C4-2B (cell line): ENCODE measurements at regions not wholly inside any gene's neighbourhood (a gene's known extent, or its start where the extent isn't known, plus 50 kb on each side); places are given as distances from the start of the nearest gene placed in this dataset.

Experiments used
- H3K27ac ChIP-seq: fragments of 450-650 bp; 2 replicates; pipeline ENCODE4 v1.5.1; 2017
- CTCF ChIP-seq: fragments of 450-650 bp; conservative IDR thresholded peaks from 2 replicates; pipeline ENCODE4 v1.5.1; 2017; ENCODE audit warnings: mild to moderate bottlenecking
- ZFX ChIP-seq: fragments of 450-650 bp; IDR thresholded peaks from 2 replicates; pipeline ENCODE4 v1.6.1; 2017

- H3K27ac ChIP-seq = no peak overlapping the region
- TF ChIP-seq ZFX (no peak), CTCF (no peak)
These were observed 225.1 kb downstream of the IDS start for GRCh38 chrX:149280011-149280410.

- H3K27ac ChIP-seq = no peak overlapping the region
- no peak for TF ChIP-seq ZFX
- no peak for TF ChIP-seq CTCF
These were observed 229.3 kb downstream of the IDS start for GRCh38 chrX:149275836-149276235.

- no peak overlapping the region for H3K27ac ChIP-seq
- TF ChIP-seq CTCF (no peak), ZFX (no peak)
These were observed 230.5 kb downstream of the IDS start for GRCh38 chrX:149274516-149275105.

- TF ChIP-seq ZFX (no peak), CTCF (no peak)
- H3K27ac ChIP-seq = no peak overlapping the region
These were observed 232.2 kb downstream of the IDS start for GRCh38 chrX:149272690-149273463.

DNA sequence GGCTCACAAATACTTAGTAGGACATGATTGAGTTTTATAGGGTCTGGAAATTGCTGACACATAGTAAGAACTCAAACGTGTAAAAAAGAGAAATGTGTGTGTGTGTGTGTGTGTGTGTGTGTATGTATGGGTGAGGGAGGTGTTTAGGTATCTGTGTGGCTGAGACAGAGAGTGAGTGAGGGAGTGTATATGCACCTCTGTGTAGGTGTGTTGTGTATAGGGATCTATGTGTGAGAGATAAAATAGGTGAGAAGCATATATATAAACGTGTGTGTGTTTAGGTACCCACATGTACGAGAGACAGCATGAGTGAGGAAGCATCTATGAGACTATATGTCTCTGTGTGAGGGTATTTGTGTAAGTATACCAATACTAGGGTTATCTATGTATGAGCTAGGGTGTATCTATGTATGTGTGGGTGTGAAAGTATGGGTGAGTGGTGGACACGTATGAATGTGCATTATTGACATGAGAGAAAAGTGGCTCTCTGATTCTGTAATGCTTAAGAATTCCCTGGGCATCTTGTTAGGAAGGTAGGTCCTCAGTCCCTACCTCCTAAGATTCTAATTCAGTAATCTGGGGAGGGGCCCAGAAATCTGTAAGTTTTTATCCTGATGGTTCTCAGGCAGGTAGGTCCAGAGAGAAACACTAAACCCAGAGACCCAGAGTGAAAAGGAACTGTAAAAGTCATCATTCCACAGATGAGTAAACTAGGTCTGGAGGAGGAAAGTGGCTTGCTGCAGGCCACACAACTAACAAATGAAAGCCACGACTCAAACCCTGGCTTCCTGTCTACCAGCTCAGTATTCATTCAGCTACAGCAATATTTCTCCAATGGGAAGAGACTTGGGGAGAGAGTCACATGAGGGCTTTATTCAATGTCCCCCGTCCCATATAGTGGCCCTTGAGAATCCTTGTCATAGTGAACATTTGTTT lies 237.0 kb downstream of the IDS start:
- no peak overlapping the region for H3K27ac ChIP-seq
- TF ChIP-seq CTCF = no peak
- no peak for TF ChIP-seq ZFX

DNA sequence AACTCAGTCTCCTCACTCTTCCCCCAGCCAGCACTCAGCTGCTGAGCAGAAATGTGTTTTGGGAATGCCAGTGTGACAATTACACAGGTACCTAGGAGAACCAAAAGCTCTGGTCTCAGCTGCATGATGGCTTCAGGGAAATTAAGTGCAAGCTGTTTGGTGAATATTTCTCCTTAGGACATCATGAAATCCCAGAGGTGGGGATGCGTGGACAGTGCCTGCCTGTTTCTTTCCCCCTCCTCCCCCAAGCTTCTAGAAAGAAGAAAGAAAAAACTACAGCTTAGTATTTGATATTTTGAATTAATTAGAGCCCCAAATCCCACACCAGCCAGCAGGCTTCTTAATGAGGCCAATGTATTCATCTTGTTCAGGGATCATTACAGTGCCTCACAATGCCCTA lies 243.0 kb downstream of the IDS start:
- no peak overlapping the region for H3K27ac ChIP-seq
- no peak for TF ChIP-seq ZFX
- no peak for TF ChIP-seq CTCF

- TF ChIP-seq ZFX = no peak
- TF ChIP-seq CTCF = no peak
- H3K27ac ChIP-seq = no peak overlapping the region
These were observed 245.9 kb downstream of the IDS start for GRCh38 chrX:149259241-149259640.
